ENCODE measurements at regions not wholly inside any gene's neighbourhood (a gene's known extent, or its start where the extent isn't known, plus 50 kb on each side); places are given as distances from the start of the nearest gene placed in this dataset.

DNA sequence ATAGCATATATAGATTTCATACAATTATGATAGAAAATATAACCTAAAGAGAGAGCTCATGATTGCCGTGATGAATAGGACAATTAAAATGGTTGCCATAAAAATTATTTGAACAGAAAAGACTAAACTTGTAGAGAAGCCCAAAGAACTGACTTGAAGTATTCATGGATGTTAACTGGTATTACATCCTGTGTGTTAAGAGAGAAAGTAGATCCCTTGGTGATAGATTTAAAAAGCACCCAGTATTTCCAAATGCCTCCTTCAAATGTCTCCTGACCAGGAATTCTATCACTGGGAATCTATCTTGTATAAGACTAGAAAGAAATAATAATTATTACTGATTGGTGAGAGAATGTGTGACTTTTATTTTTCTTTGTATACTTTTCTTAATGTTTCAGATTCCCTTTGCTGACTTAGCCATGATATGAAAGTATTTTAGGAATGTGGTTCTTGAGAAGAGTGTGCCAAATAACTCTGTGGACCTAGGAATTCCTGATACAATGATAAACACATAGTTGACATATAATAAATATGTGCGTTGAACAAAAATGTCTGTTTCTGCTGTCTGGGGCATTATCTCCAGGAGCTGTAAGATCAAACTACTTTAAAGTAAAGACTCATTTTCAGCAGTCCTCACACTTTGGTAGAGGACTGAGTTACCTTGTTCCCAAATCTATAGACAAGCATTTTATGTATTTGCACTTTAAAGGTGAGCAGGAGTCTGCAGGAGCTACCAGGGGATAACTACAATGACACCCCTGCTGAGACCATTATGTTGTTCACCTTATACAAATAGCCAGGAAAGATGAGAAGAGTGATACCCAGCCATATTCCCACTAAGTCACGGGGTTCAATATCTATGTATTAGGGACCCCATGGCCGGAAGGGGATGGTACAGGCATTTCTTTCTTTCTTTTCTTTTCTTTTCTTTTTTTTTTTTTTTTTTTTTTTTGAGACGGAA, 211.1 kb upstream of the TLE4 start:
- no peaks in the 10 kb centered on the region for H3K9me3 ChIP-seq (ENCODE audit: control insufficient read depth, insufficient read depth, low read depth, low read length)
- H4K20me1 ChIP-seq (ENCODE audit: control insufficient read depth, extremely low read depth, insufficient read depth, low read length): no peaks in the 10 kb centered on the region
- H3K27me3 ChIP-seq (ENCODE audit: control insufficient read depth, insufficient read depth, low read length): no peaks in the 10 kb centered on the region
- no peak overlapping the region for H3K4me3 ChIP-seq (replicated peaks in 1 of 4; ENCODE audit: control extremely low read depth in 1 of 4, insufficient read depth in 1 of 4, low read depth in 3 of 4, low read length in 4 of 4)
- no peak overlapping the region for H3K4me2 ChIP-seq (ENCODE audit: extremely low read depth, insufficient read depth, low read length)
- DNase-seq (ENCODE audit: low read depth in 2 of 2): peak in 1 of 2 donors; percentile 85
- no peaks in the 10 kb centered on the region for H3K4me1 ChIP-seq (ENCODE audit: control insufficient read depth, extremely low read depth, insufficient read depth, low read length)
- no peaks in the 10 kb centered on the region for H3K36me3 ChIP-seq (ENCODE audit: control insufficient read depth, insufficient read depth, low read length)
- no peak overlapping the region for H2AFZ ChIP-seq (ENCODE audit: low read length)
- H3K79me2 ChIP-seq (ENCODE audit: control insufficient read depth, insufficient read depth, low read length): no peaks in the 10 kb centered on the region
- H3K27ac ChIP-seq (ENCODE audit: insufficient read depth, low read length): no peak overlapping the region
- H3K9ac ChIP-seq (ENCODE audit: insufficient read depth, low read length): no peak overlapping the region
- no peak for TF ChIP-seq CTCF (conservative IDR thresholded peaks at IDR 0.05 in 1 of 2, IDR thresholded peaks at IDR 0.05 in 1 of 2; ENCODE audit: low read depth in 1 of 2, low read length in 2 of 2)
- no peak for TF ChIP-seq EZH2 (IDR thresholded peaks at IDR 0.05; ENCODE audit: low read length, missing control alignments)

DNA sequence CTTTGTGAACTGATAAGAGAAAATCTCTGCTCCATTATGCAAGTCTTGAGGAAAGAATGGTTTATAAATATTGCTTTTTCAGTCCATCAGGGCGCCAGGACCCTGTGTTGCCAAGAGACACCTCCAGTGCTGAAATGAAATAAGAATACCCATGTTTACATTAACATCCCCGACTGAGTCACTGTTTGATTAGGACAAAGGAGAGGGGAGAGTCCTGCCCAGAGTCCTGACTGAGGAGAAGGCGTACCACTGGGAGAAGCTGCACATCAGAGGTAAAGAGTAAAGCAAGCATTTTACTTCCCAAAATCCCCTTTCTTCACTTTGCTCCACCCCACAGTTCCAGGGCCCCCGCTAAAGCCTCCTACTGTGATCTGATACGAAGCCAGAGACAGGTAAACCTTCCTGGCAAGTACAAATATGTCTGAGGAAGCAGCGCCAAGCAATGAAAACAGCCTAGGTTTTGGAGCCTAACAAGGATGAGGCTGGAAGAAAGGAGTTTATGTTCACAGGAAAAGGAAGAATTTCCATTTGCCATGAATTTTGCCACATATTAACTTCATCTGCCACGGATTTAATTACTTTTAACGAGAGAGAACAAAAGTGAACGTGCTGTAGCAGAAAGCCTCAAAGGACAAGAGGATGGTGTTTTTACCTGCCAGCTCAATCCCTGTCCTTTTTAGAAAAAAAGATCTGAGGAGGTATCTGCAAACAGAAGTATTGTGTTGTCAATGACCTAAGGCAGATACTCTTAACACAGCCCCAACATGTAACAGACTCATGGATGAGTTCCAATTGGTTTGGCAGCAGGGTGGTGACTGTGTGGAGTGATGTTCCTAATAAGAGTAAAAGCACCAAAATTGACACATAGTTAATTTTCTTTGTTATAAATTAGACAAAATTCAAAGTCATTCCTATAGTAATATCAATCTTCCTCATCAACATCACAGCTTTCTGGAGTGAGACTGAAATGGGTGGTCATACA, 209.4 kb upstream of the TLE4 start:
- H3K4me2 ChIP-seq (ENCODE audit: extremely low read depth, insufficient read depth, low read length): no peak overlapping the region
- no peaks in the 10 kb centered on the region for H3K4me1 ChIP-seq (ENCODE audit: control insufficient read depth, extremely low read depth, insufficient read depth, low read length)
- H3K9ac ChIP-seq (ENCODE audit: insufficient read depth, low read length): no peak overlapping the region
- no peaks in the 10 kb centered on the region for H3K79me2 ChIP-seq (ENCODE audit: control insufficient read depth, insufficient read depth, low read length)
- H3K4me3 ChIP-seq (replicated peaks in 1 of 4; ENCODE audit: control extremely low read depth in 1 of 4, insufficient read depth in 1 of 4, low read depth in 3 of 4, low read length in 4 of 4): no peak overlapping the region
- H3K36me3 ChIP-seq (ENCODE audit: control insufficient read depth, insufficient read depth, low read length): no peaks in the 10 kb centered on the region
- no peaks in the 10 kb centered on the region for H4K20me1 ChIP-seq (ENCODE audit: control insufficient read depth, extremely low read depth, insufficient read depth, low read length)
- H3K27me3 ChIP-seq (ENCODE audit: control insufficient read depth, insufficient read depth, low read length): no peaks in the 10 kb centered on the region
- H2AFZ ChIP-seq (ENCODE audit: low read length): no peak overlapping the region
- no peak overlapping the region for H3K27ac ChIP-seq (ENCODE audit: insufficient read depth, low read length)
- H3K9me3 ChIP-seq (ENCODE audit: control insufficient read depth, insufficient read depth, low read depth, low read length): no peaks in the 10 kb centered on the region
- DNase-seq (ENCODE audit: low read depth in 2 of 2): peak in 1 of 2 donors; percentile 64
- no peak for TF ChIP-seq CTCF (conservative IDR thresholded peaks at IDR 0.05 in 1 of 2, IDR thresholded peaks at IDR 0.05 in 1 of 2; ENCODE audit: low read depth in 1 of 2, low read length in 2 of 2)
- no peak for TF ChIP-seq EZH2 (IDR thresholded peaks at IDR 0.05; ENCODE audit: low read length, missing control alignments)

DNA sequence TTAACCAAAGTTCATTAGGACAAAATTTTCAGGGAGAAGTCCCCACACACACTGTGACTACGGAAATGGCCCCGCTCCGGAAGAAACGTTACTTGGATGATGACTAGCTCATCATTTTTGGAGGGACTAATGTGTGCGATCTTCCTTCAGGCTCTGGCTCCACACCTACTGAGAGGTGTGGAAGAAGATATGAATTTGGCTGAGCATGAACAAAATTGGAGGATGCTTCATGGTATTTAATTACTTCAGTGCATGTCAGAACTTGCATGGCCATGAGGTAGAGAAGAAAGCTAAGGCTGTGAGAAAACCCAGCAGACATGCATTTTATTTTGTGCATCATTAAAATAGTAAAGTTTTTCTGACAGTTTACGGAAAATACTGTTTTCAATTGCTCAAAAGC, 202.1 kb upstream of the TLE4 start:
- no peaks in the 10 kb centered on the region for H3K4me1 ChIP-seq (ENCODE audit: control insufficient read depth, extremely low read depth, insufficient read depth, low read length)
- H3K36me3 ChIP-seq (ENCODE audit: control insufficient read depth, insufficient read depth, low read length): no peaks in the 10 kb centered on the region
- DNase-seq (ENCODE audit: low read depth in 2 of 2): no peak
- no peaks in the 10 kb centered on the region for H4K20me1 ChIP-seq (ENCODE audit: control insufficient read depth, extremely low read depth, insufficient read depth, low read length)
- no peak overlapping the region for H3K4me3 ChIP-seq (replicated peaks in 1 of 4; ENCODE audit: control extremely low read depth in 1 of 4, insufficient read depth in 1 of 4, low read depth in 3 of 4, low read length in 4 of 4)
- TF ChIP-seq EZH2 (IDR thresholded peaks at IDR 0.05; ENCODE audit: low read length, missing control alignments) (no peak), CTCF (conservative IDR thresholded peaks at IDR 0.05 in 1 of 2, IDR thresholded peaks at IDR 0.05 in 1 of 2; ENCODE audit: low read depth in 1 of 2, low read length in 2 of 2) (no peak)
- H3K9me3 ChIP-seq (ENCODE audit: control insufficient read depth, insufficient read depth, low read depth, low read length): no peaks in the 10 kb centered on the region
- H2AFZ ChIP-seq (ENCODE audit: low read length): no peak overlapping the region
- H3K27ac ChIP-seq (ENCODE audit: insufficient read depth, low read length): no peak overlapping the region
- no peak overlapping the region for H3K4me2 ChIP-seq (ENCODE audit: extremely low read depth, insufficient read depth, low read length)
- H3K79me2 ChIP-seq (ENCODE audit: control insufficient read depth, insufficient read depth, low read length): no peaks in the 10 kb centered on the region
- H3K9ac ChIP-seq (ENCODE audit: insufficient read depth, low read length): no peak overlapping the region
- H3K27me3 ChIP-seq (ENCODE audit: control insufficient read depth, insufficient read depth, low read length): no peaks in the 10 kb centered on the region
